Prostate gland (tissue), 2 donors: ENCODE measurements at regions not wholly inside any gene's neighbourhood (a gene's known extent, or its start where the extent isn't known, plus 50 kb on each side); places are given as distances from the start of the nearest gene placed in this dataset.
A peak's percentile ranks its signal among the peaks of the same experiment; 100 is the strongest.

ENCODE experiments used
- DNase-seq: peaks from one replicate; pipeline ENCODE4 v3.0.0-alpha.2; 2019; ENCODE audit warnings: low spot score
- H3K27ac ChIP-seq, 2 donors: fragments of 200-600 bp; sonication (generic); 2 replicates each; pipeline ENCODE4 v1.5.1; 2017 to 2019
- H3K27me3 ChIP-seq: fragments of 200-600 bp; sonication (generic); replicated peaks from 2 replicates; pipeline ENCODE4 v1.5.1; 2019; ENCODE audit not compliant: insufficient read depth
- H3K36me3 ChIP-seq, 2 donors: fragments of 200-600 bp; sonication (generic); 1 replicate in 1 of 2; 2 replicates in 1 of 2; pipeline versions ENCODE4 v1.5.1 to v1.8.1; 2017 to 2019
- H3K4me1 ChIP-seq: fragments of 200-600 bp; sonication (generic); replicated peaks from 2 replicates; pipeline ENCODE4 v1.5.1; 2019
- H3K4me3 ChIP-seq, 2 donors: fragments of 200-600 bp; sonication (generic); 2 replicates each; pipeline ENCODE4 v1.5.1; 2017 to 2019
- H3K9me3 ChIP-seq: fragments of 200-600 bp; sonication (generic); 2 replicates; pipeline ENCODE4 v1.5.1; 2017
- POLR2A ChIP-seq: fragments of 450-650 bp; IDR thresholded peaks from one replicate; pipeline ENCODE4 v1.6.1; 2016; ENCODE audit warnings: antibody characterized with exemption, mild to moderate bottlenecking
- POLR2AphosphoS5 ChIP-seq: sonication (generic); formaldehyde crosslinking; IDR thresholded peaks from one replicate; pipeline ENCODE4 v1.6.1; 2017; ENCODE audit warnings: antibody characterized with exemption
- WGBS: methylation state at CpG from one replicate; pipeline ENCODE4 v1.1.5; 2018; 5-methylcytosine and 5-hydroxymethylcytosine counted together
- intact Hi-C: fragments of 100-400 bp; cut with DNase I; formaldehyde crosslinking; loops from one replicate; pipeline ENCODE4 v1.14.2; 2022
- TF ChIP-seq, protein P1 (sequence below), 4 experiments: fragments of 200-600 bp in 2 of 4; fragments of 450-650 bp in 2 of 4; sonication (generic) in 2 of 4; IDR thresholded peaks; 1 replicate in 3 of 4; 2 replicates in 1 of 4; pipeline ENCODE4 v1.5.1; 2016 to 2019; ENCODE audit warnings: antibody characterized with exemption in 4 of 4, mild to moderate bottlenecking in 2 of 4, moderate library complexity in 2 of 4

DNA sequence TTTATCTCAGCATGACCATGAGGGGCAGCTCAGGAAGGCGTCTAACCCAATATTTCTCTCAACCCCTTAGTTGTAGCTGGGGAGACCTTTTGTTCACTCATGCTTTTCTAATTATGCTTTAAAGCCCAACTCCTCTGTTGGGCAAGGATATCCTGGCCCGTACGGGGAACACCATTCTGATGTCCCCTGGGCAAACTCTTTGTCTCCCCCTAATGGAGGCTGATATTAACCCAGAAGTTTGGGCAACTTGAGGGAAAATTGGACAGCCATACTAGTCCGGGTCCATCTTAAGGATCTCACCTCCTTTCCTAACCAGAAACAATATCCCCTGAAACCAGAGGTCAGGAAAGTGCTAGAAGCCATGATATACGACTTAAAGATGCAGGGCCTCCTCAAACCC, 143.7 kb upstream of the COX10 start:
- H3K27me3 ChIP-seq, result no peaks in the 10 kb centered on the region
- H3K36me3 ChIP-seq, result no peaks in the 10 kb centered on the region
- H3K9me3 ChIP-seq, result no peaks in the 10 kb centered on the region
- H3K4me1 ChIP-seq, result no peaks in the 10 kb centered on the region
- DNase-seq, result no peak
- 98% methylated on average over 5 of the region's 5 CpGs for WGBS
- intact Hi-C loops, result no loop called here
- TF ChIP-seq POLR2AphosphoS5 (no peak), POLR2A (no peak)
- TF ChIP-seq, protein P1, sequence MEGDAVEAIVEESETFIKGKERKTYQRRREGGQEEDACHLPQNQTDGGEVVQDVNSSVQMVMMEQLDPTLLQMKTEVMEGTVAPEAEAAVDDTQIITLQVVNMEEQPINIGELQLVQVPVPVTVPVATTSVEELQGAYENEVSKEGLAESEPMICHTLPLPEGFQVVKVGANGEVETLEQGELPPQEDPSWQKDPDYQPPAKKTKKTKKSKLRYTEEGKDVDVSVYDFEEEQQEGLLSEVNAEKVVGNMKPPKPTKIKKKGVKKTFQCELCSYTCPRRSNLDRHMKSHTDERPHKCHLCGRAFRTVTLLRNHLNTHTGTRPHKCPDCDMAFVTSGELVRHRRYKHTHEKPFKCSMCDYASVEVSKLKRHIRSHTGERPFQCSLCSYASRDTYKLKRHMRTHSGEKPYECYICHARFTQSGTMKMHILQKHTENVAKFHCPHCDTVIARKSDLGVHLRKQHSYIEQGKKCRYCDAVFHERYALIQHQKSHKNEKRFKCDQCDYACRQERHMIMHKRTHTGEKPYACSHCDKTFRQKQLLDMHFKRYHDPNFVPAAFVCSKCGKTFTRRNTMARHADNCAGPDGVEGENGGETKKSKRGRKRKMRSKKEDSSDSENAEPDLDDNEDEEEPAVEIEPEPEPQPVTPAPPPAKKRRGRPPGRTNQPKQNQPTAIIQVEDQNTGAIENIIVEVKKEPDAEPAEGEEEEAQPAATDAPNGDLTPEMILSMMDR (IDR thresholded peaks at IDR 0.05), result no peak
- no peak overlapping the region for H3K27ac ChIP-seq
- no peak overlapping the region for H3K4me3 ChIP-seq

DNA sequence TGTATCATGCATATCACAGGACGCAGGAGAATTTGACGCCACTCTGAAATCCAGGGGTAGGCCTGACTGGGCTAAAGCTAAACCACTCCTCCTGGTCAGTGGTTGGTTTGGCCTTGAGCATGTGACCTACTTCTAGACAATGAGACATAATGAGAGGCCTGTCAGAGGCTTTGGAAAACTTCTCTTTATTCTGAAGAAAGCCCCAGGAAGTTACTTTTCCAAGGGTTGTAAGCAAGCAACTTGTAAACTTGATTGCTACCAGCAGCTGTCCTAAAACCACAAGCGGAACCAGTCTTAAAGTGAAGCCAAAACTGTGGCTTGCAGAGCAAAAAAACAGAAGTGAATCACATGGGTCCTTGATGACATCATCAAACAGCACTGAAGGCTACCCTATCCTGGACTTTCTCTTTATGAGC, 138.2 kb upstream of the COX10 start:
- H3K4me1 ChIP-seq, result no peaks in the 10 kb centered on the region
- H3K9me3 ChIP-seq, result no peaks in the 10 kb centered on the region
- peak overlapping the region; percentile 31 to 39 for H3K27ac ChIP-seq
- TF ChIP-seq, protein P1 (IDR thresholded peaks at IDR 0.05), result no peak
- TF ChIP-seq POLR2A, result no peak
- TF ChIP-seq POLR2AphosphoS5, result no peak
- H3K36me3 ChIP-seq, result no peaks in the 10 kb centered on the region
- no peaks in the 10 kb centered on the region for H3K27me3 ChIP-seq
- DNase-seq, result peak; percentile 27
- no peak overlapping the region for H3K4me3 ChIP-seq
- WGBS, result 67% methylated on average over 3 of the region's 3 CpGs
- intact Hi-C loops, result no loop called here

DNA sequence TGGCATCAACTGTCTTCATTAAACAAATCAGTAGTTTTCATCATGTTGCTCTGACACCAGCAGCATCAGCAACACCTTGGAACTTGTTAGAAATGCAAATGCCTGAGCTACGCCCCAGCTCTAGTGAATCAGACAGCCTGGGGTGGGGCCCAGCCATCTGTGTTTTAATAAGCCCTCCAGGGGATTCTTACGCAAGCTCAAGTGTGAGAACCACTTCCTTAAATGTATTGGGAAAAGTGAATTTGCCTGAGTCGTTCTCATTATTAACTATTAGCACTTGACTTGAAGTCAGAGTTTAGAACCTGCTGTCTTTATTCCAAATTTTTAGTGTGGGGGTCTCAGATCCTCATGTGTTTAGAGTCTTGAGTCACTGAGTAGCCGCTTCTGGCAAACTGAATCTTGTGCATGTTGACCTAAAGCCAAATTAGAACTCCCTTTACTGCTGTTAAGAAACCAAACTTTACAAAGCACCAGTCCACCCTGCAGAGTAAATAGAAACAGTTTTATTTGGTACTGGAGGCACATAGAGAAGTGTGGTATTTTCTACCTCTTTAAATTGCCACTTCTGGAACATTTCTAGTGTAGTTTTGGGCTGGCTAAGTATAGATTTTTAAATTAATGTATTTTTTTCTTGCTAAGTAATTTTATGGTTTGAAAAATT, 137.4 kb upstream of the COX10 start:
- peak overlapping the region; percentile 31 to 38 for H3K27ac ChIP-seq
- intact Hi-C loops, result no loop called here

GRCh38 chr17:13933441-13934276, 135.6 kb upstream of the COX10 start:
- no peaks in the 10 kb centered on the region for H3K27me3 ChIP-seq
- WGBS, result 63% methylated on average over 8 of the region's 8 CpGs
- TF ChIP-seq POLR2AphosphoS5 (peak; percentile 26), POLR2A (no peak)
- H3K4me1 ChIP-seq, result no peaks in the 10 kb centered on the region
- intact Hi-C loops, result no loop called here
- no peak overlapping the region for H3K27ac ChIP-seq
- H3K36me3 ChIP-seq, result no peaks in the 10 kb centered on the region
- no peak for DNase-seq
- no peaks in the 10 kb centered on the region for H3K9me3 ChIP-seq
- no peak overlapping the region for H3K4me3 ChIP-seq

More for the DNA sequence above, 137.4 kb upstream of the COX10 start:
- Histone ChIP-seq H3K36me3 (no peaks in the 10 kb centered on the region), H3K9me3 (no peaks in the 10 kb centered on the region), H3K4me3 (no peak overlapping the region), H3K4me1 (no peaks in the 10 kb centered on the region), H3K27me3 (no peaks in the 10 kb centered on the region)
- WGBS, result 13% methylated on average over 4 of the region's 4 CpGs
- DNase-seq, result peak; percentile 25
- peak; percentile 72 for TF ChIP-seq POLR2AphosphoS5
- no peak for TF ChIP-seq POLR2A

DNA sequence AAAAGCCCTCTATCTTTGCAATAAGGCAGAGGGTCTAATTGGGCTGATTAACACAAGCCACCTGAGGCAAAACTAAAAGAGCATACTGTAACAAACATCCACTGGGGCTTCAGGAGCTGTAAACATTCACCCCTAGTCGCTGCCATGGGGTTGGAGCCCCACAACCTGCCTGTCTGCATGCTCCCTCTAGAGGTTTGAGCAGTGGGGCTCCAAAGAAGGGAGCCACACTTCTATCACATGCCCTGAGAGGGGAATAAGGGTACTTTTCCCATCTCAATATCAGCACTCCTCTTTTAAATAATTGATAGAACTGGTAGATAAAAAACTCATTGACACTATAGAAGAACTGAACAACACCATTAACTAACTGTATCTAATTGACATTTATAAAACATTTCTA, 130.1 kb upstream of the COX10 start:
- no peaks in the 10 kb centered on the region for H3K9me3 ChIP-seq
- no peak for TF ChIP-seq POLR2AphosphoS5
- TF ChIP-seq, protein P1 (IDR thresholded peaks at IDR 0.05), result no peak
- TF ChIP-seq POLR2A, result no peak
- DNase-seq, result no peak
- WGBS, result 76% methylated on average over 1 of the region's 1 CpG
- H3K36me3 ChIP-seq, result no peaks in the 10 kb centered on the region
- no peak overlapping the region for H3K27ac ChIP-seq
- H3K4me3 ChIP-seq, result no peak overlapping the region
- no peaks in the 10 kb centered on the region for H3K27me3 ChIP-seq
- H3K4me1 ChIP-seq, result no peaks in the 10 kb centered on the region
- intact Hi-C loops, result no loop called here
